ENCODE measurements at regions not wholly inside any gene's neighbourhood (a gene's known extent, or its start where the extent isn't known, plus 50 kb on each side); places are given as distances from the start of the nearest gene placed in this dataset.

- no peak overlapping the region for H3K4me3 Mint-ChIP-seq
- no peak for DNase-seq (ENCODE audit: low spot score)
- H3K4me1 Mint-ChIP-seq: peaks cover 1% of the 10 kb centered on the region
- H2AFZ ChIP-seq (replicated peaks): no peak overlapping the region
- H3K27me3 Mint-ChIP-seq (ENCODE audit: insufficient read depth, low read depth): no peaks in the 10 kb centered on the region
- no peaks in the 10 kb centered on the region for H3K36me3 Mint-ChIP-seq
- H3K36me3 ChIP-seq: no peaks in the 10 kb centered on the region
- no peak for TF ChIP-seq EZH2 (IDR thresholded peaks at IDR 0.05)
- TF ChIP-seq EZH2phosphoT487 (IDR thresholded peaks at IDR 0.05): no peak
- TF ChIP-seq CTCF (IDR thresholded peaks at IDR 0.05): no peak
- H4K20me1 ChIP-seq (ENCODE audit: low read depth): no peaks in the 10 kb centered on the region
- H3K27ac Mint-ChIP-seq: no peak overlapping the region
- H3K9me3 Mint-ChIP-seq: peaks cover 5% of the 10 kb centered on the region
- H3K4me3 ChIP-seq: no peak overlapping the region
- no peaks in the 10 kb centered on the region for H3K27me3 ChIP-seq
- no peaks in the 10 kb centered on the region for H3K4me1 ChIP-seq
- no peaks in the 10 kb centered on the region for H3F3A ChIP-seq (ENCODE audit: low read depth)
- H3K9me3 ChIP-seq (ENCODE audit: low read depth): no peaks in the 10 kb centered on the region
- H3K79me2 ChIP-seq (ENCODE audit: low read depth): no peaks in the 10 kb centered on the region
- no peak overlapping the region for H3K9ac ChIP-seq
- H3K27ac ChIP-seq: no peak overlapping the region
- H3K4me2 ChIP-seq: no peak overlapping the region
These were observed 124.2 kb downstream of the RPRM start for GRCh38 chr2:153354377-153354776.

GRCh38 chr2:153349603-153350002, 129.0 kb downstream of the RPRM start:
- H3K4me3 ChIP-seq: no peak overlapping the region
- DNase-seq (ENCODE audit: low spot score): no peak
- no peaks in the 10 kb centered on the region for H3K27me3 ChIP-seq
- no peak overlapping the region for H3K27ac ChIP-seq
- Mint-ChIP-seq H3K9me3 (peaks cover 5% of the 10 kb centered on the region), H3K36me3 (no peaks in the 10 kb centered on the region), H3K27me3 (ENCODE audit: insufficient read depth, low read depth) (no peaks in the 10 kb centered on the region), H3K4me3 (no peak overlapping the region), H3K4me1 (peaks cover 9% of the 10 kb centered on the region), H3K27ac (no peak overlapping the region)
- H3K36me3 ChIP-seq: no peaks in the 10 kb centered on the region
- H3K4me1 ChIP-seq: no peaks in the 10 kb centered on the region
- peak overlapping the region; percentile 22 for H2AFZ ChIP-seq (replicated peaks)
- TF ChIP-seq EZH2phosphoT487 (IDR thresholded peaks at IDR 0.05): no peak
- TF ChIP-seq EZH2 (IDR thresholded peaks at IDR 0.05): no peak
- TF ChIP-seq CTCF (IDR thresholded peaks at IDR 0.05): no peak
- no peaks in the 10 kb centered on the region for H3K9me3 ChIP-seq (ENCODE audit: low read depth)
- no peaks in the 10 kb centered on the region for H3F3A ChIP-seq (ENCODE audit: low read depth)
- H3K9ac ChIP-seq: no peak overlapping the region
- no peak overlapping the region for H3K4me2 ChIP-seq
- no peaks in the 10 kb centered on the region for H4K20me1 ChIP-seq (ENCODE audit: low read depth)
- no peaks in the 10 kb centered on the region for H3K79me2 ChIP-seq (ENCODE audit: low read depth)

- Mint-ChIP-seq H3K27ac (no peak overlapping the region), H3K27me3 (ENCODE audit: insufficient read depth, low read depth) (no peaks in the 10 kb centered on the region)
- H3K9me3 ChIP-seq (ENCODE audit: low read depth): no peaks in the 10 kb centered on the region
These were observed 130.6 kb downstream of the RPRM start for GRCh38 chr2:153347818-153348495.

More at GRCh38 chr2:153347818-153348495, 130.6 kb downstream of the RPRM start:
- no peak for DNase-seq (ENCODE audit: low spot score)
- Mint-ChIP-seq H3K4me3 (no peak overlapping the region), H3K9me3 (peaks cover 5% of the 10 kb centered on the region), H3K36me3 (no peaks in the 10 kb centered on the region), H3K4me1 (peaks cover 9% of the 10 kb centered on the region)
- Histone ChIP-seq H3K36me3 (no peaks in the 10 kb centered on the region), H3K4me1 (no peaks in the 10 kb centered on the region), H4K20me1 (ENCODE audit: low read depth) (no peaks in the 10 kb centered on the region), H3F3A (ENCODE audit: low read depth) (no peaks in the 10 kb centered on the region), H3K9ac (no peak overlapping the region), H3K4me2 (no peak overlapping the region), H3K4me3 (no peak overlapping the region), H2AFZ (replicated peaks) (no peak overlapping the region), H3K27ac (no peak overlapping the region), H3K27me3 (no peaks in the 10 kb centered on the region), H3K79me2 (ENCODE audit: low read depth) (no peaks in the 10 kb centered on the region)
- TF ChIP-seq EZH2 (IDR thresholded peaks at IDR 0.05): no peak
- no peak for TF ChIP-seq EZH2phosphoT487 (IDR thresholded peaks at IDR 0.05)
- no peak for TF ChIP-seq CTCF (IDR thresholded peaks at IDR 0.05)
